MM.1S (cell line): ENCODE measurements at regions not wholly inside any gene's neighbourhood (a gene's known extent, or its start where the extent isn't known, plus 50 kb on each side); places are given as distances from the start of the nearest gene placed in this dataset.

Experiments used
- DNase-seq: peaks from one replicate; pipeline ENCODE4 v3.0.0-alpha.2; 2015
- H2AFZ ChIP-seq: fragments of 300-600 bp; sonication (generic); 2 replicates; pipeline ENCODE4 v1.6.0; 2016; ENCODE audit warnings: antibody characterized with exemption, low read length
- H3F3A ChIP-seq: fragments of 300-600 bp; sonication (generic); 2 replicates; pipeline ENCODE4 v1.6.1; 2016; ENCODE audit warnings: mild to moderate bottlenecking, antibody characterized with exemption, low read length, moderate library complexity, mixed read lengths; ENCODE audit not compliant: insufficient read depth
- H3K27ac ChIP-seq: fragments of 300-600 bp; sonication (generic); 2 replicates; pipeline ENCODE4 v1.5.1; 2016; ENCODE audit warnings: mild to moderate bottlenecking, low read length
- H3K27me3 ChIP-seq: fragments of 300-600 bp; sonication (generic); replicated peaks from 2 replicates; pipeline ENCODE4 v1.6.0; 2016; ENCODE audit warnings: low read length; ENCODE audit not compliant: insufficient read depth
- H3K36me3 ChIP-seq: fragments of 300-600 bp; sonication (generic); replicated peaks from 2 replicates; pipeline ENCODE4 v1.6.1; 2016; ENCODE audit warnings: mild to moderate bottlenecking, low read length, mixed read lengths; ENCODE audit not compliant: insufficient read depth
- H3K4me1 ChIP-seq: fragments of 300-600 bp; sonication (generic); 2 replicates; pipeline ENCODE4 v1.6.1; 2016; ENCODE audit warnings: low read length, mixed read lengths
- H3K4me2 ChIP-seq: fragments of 300-600 bp; sonication (generic); 2 replicates; pipeline ENCODE4 v1.6.0; 2016; ENCODE audit warnings: low read depth, low read length
- H3K4me3 ChIP-seq: fragments of 300-600 bp; sonication (generic); 2 replicates; pipeline ENCODE4 v1.5.1; 2016; ENCODE audit warnings: low read length, mixed read lengths
- H3K79me2 ChIP-seq: fragments of 300-600 bp; sonication (generic); 2 replicates; pipeline ENCODE4 v1.6.1; 2016; ENCODE audit warnings: mixed run types, low read length, mixed read lengths
- H3K9ac ChIP-seq: fragments of 300-600 bp; sonication (generic); 2 replicates; pipeline ENCODE4 v1.6.1; 2016; ENCODE audit warnings: low read length, mixed read lengths
- H3K9me2 ChIP-seq: fragments of 300-600 bp; sonication (generic); replicated peaks from 2 replicates; pipeline ENCODE4 v1.6.1; 2016; ENCODE audit warnings: mild to moderate bottlenecking, low read length, mixed read lengths; ENCODE audit not compliant: insufficient read depth
- H3K9me3 ChIP-seq: fragments of 300-600 bp; sonication (generic); replicated peaks from 2 replicates; pipeline ENCODE4 v1.6.1; 2016; ENCODE audit warnings: mild to moderate bottlenecking, low read length, mixed read lengths; ENCODE audit not compliant: insufficient read depth
- H4K20me1 ChIP-seq: fragments of 300-600 bp; sonication (generic); 2 replicates; pipeline ENCODE4 v1.6.1; 2016; ENCODE audit warnings: mild to moderate bottlenecking, low read length, moderate library complexity, mixed read lengths; ENCODE audit not compliant: insufficient read depth
- EZH2 ChIP-seq: fragments of 300-600 bp; sonication (generic); optimal IDR thresholded peaks from 2 replicates; pipeline ENCODE3; 2017; ENCODE audit warnings: low read depth, mild to moderate bottlenecking, antibody characterized with exemption, low read length, mixed read lengths
- EZH2phosphoT487 ChIP-seq: fragments of 300-600 bp; sonication (generic); IDR thresholded peaks from 2 replicates; pipeline ENCODE4 v1.6.1; 2018; ENCODE audit warnings: antibody characterized with exemption, low read length
- TF ChIP-seq, protein P1 (sequence below): fragments of 300-600 bp; sonication (generic); IDR thresholded peaks from 2 replicates; pipeline ENCODE4 v1.5.1; 2016; ENCODE audit warnings: antibody characterized with exemption, low read length, mixed read lengths

DNA sequence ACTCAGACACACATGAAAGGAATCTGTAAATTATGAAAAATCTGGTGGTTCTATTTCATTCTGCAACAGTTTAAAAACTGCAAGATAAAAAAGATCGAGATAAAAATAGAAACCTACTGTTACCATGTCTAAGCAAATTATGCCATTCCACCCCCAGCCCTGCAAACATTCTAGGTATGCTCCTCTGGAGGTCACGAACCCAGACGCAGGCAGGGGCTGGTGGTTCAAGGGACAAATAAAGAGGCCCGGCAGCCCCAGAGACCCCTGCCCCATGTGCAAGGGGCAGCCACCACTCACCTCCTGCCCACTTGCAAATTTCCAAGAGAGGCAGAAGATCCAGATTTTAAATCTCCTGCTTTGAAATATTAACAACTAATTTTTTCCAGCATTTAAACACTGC is 210.5 kb downstream of the ANAPC1 start:
- Histone ChIP-seq H3K36me3 (no peaks in the 10 kb centered on the region), H3K27ac (no peak overlapping the region), H3K4me1 (peaks cover 68% of the 10 kb centered on the region), H3K4me3 (no peak overlapping the region), H3K27me3 (no peaks in the 10 kb centered on the region), H4K20me1 (no peaks in the 10 kb centered on the region), H3K9me3 (no peaks in the 10 kb centered on the region), H3K4me2 (no peak overlapping the region), H3F3A (peaks cover 28% of the 10 kb centered on the region), H3K9ac (no peak overlapping the region), H3K9me2 (no peaks in the 10 kb centered on the region), H2AFZ (no peak overlapping the region), H3K79me2 (no peaks in the 10 kb centered on the region)
- DNase-seq, result no peak
- TF ChIP-seq EZH2, result no peak
- TF ChIP-seq EZH2phosphoT487, result no peak
- TF ChIP-seq, protein P1, sequence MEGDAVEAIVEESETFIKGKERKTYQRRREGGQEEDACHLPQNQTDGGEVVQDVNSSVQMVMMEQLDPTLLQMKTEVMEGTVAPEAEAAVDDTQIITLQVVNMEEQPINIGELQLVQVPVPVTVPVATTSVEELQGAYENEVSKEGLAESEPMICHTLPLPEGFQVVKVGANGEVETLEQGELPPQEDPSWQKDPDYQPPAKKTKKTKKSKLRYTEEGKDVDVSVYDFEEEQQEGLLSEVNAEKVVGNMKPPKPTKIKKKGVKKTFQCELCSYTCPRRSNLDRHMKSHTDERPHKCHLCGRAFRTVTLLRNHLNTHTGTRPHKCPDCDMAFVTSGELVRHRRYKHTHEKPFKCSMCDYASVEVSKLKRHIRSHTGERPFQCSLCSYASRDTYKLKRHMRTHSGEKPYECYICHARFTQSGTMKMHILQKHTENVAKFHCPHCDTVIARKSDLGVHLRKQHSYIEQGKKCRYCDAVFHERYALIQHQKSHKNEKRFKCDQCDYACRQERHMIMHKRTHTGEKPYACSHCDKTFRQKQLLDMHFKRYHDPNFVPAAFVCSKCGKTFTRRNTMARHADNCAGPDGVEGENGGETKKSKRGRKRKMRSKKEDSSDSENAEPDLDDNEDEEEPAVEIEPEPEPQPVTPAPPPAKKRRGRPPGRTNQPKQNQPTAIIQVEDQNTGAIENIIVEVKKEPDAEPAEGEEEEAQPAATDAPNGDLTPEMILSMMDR, result no peak

DNA sequence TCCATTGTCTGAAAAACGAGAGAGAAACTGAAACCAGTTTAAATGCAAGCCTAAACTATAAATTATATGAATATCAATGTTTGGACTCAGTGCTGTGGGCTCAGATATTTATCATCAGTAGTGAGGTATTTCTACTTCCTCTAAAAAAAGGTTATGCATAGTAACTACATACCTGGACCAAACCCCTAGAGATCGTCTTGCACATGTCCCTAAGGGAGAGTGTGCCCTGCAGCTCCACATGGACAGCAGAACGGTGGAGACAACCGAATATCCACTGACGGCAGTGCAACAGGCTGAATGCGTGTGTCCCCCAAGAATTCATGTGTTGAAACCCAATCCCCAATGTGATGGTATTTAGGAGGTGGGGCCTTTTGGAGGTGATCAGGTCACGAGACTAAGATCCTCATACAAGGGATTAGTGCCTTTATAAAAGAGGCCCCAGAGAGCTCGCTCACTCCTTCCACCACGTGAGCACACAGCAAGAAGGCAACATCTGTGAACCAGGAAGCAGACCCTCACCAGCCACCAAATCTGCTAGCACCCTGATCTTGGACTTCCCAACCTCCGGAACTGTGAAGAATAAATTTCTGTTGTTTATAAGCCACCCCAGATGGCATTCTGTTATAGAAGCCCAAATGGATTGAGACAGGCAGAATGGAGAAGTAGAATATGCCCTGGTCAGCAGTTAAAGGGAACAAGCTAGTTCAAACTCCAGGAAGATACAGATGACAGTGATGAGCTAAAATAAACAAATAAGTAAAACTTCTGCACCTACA is 208.4 kb downstream of the ANAPC1 start:
- H3K9me2 ChIP-seq, result no peaks in the 10 kb centered on the region
- no peak overlapping the region for H3K4me3 ChIP-seq
- H3K9ac ChIP-seq, result no peak overlapping the region
- H3K4me1 ChIP-seq, result peaks cover 64% of the 10 kb centered on the region
- peak; percentile 38 for DNase-seq
- no peaks in the 10 kb centered on the region for H3K9me3 ChIP-seq
- peak overlapping the region; percentile 56; the same call in 1 of the 2 replicates for H3K27ac ChIP-seq
- TF ChIP-seq EZH2phosphoT487, result no peak
- TF ChIP-seq EZH2, result no peak
- TF ChIP-seq, protein P1, result no peak
- no peaks in the 10 kb centered on the region for H3K27me3 ChIP-seq
- peak overlapping the region; percentile 62 for H3K4me2 ChIP-seq
- H3K79me2 ChIP-seq, result no peaks in the 10 kb centered on the region
- H3K36me3 ChIP-seq, result no peaks in the 10 kb centered on the region
- H4K20me1 ChIP-seq, result no peaks in the 10 kb centered on the region
- peaks cover 21% of the 10 kb centered on the region for H3F3A ChIP-seq
- H2AFZ ChIP-seq, result peak overlapping the region; percentile 28; the same call in 1 of the 2 replicates

DNA sequence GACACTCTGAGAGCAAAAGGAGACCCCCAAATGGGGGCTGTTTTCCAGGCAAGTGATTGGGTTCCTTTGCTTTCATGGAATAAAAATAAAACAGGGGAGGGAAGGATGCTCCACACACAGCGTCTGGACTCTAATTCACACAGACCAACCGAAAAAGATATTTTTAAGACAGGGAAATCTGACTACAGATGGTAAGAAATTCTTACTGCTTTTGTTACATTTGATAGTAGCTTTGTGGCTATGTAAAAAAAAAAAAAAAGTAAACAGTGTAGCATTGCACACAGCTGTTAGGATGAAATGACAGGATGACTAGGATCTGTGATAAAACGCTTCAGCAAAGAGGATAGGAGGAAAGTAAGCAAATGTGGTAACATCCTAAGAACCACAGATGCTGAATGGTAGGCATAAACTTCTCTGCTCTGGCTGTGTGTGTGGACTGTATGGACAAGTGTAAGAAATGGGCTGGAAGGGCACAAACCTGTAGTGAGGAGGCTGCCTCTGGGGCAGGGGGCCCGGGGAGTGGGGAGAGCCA is 207.6 kb downstream of the ANAPC1 start:
- Histone ChIP-seq H3K79me2 (no peaks in the 10 kb centered on the region), H3K4me1 (peaks cover 56% of the 10 kb centered on the region), H3F3A (peaks cover 17% of the 10 kb centered on the region), H3K9ac (no peak overlapping the region), H4K20me1 (no peaks in the 10 kb centered on the region), H3K27me3 (no peaks in the 10 kb centered on the region), H3K9me3 (no peaks in the 10 kb centered on the region), H3K9me2 (no peaks in the 10 kb centered on the region), H3K4me2 (peak overlapping the region; percentile 62), H3K27ac (peak overlapping the region; percentile 56; the same call in 1 of the 2 replicates), H3K36me3 (no peaks in the 10 kb centered on the region), H2AFZ (0 out of 2 replicates have a peak overlapping the region, but pooled peaks have one; percentile 28), H3K4me3 (no peak overlapping the region)
- TF ChIP-seq, protein P1, result no peak
- no peak for TF ChIP-seq EZH2phosphoT487
- TF ChIP-seq EZH2, result no peak
- DNase-seq, result peak; percentile 34
